GM21367 (cell line): ENCODE measurements at regions not wholly inside any gene's neighbourhood (a gene's known extent, or its start where the extent isn't known, plus 50 kb on each side); places are given as distances from the start of the nearest gene placed in this dataset.

ENCODE experiments used
- ATAC-seq: cut with Tn5 transposase; IDR thresholded peaks from one replicate; pipeline ENCODE4 v1.9.1; 2021; ENCODE audit not compliant: unreplicated experiment

DNA sequence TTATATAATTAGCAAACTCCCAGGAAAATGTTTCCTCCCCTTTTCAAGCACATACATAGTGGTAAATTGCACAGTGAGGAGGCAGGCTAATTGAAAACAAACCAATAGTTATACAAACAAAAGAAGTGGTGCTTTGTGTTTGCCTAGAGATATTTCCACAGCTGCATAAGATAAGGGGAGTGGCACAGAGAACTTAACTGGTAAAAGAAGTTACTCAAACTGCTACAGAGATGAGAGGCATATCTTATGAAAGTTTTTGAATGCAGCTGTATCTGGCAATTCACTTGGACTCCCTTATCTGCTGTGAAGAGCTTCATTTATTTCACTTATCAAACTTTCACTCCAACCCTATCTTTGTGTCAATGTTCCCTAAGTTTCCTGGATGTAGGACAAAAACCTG, 361.2 kb upstream of the RBMY1B start:
- ATAC-seq = no peak

DNA sequence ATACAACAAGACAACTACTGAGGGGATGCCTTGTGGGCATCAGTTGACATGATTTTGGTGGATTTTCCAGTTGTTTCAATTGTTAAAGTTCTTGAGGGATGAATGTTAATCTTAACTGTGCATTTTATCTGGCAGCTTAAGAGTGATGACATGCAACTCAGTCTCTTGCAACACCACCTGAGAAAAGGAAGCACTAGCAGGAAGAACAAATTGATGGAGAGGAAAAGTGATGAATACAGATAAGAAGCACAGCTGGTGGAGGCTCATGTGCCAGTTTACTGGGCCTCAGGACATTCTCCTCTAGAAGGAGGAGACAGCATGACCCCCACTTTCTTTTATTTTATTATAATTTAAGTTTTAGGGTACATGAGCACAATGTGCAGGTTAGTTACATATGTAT, 341.3 kb upstream of the RBMY1B start:
- no peak for ATAC-seq

GRCh38 chrY:21174697-21175463, 336.3 kb upstream of the RBMY1B start:
- ATAC-seq = no peak

DNA sequence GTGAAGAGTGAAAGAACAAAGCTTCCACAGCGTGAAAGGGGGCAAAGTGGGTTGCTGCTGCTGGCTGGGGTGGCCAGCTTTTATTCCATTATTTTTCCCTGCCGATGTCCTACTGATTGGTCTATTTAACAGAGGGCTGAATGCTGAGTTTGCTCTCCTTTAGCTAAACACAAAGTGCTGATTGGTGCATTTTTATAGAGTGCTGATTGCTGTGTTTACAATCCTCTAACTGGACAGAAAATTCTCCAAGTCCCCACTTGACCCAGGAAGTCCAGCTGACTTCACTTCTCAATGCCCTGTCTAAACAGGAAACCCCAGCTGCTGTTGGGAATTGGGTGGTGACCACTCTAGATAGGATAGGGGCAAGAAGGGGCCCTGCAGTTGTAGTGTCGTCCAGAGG, 335.6 kb upstream of the RBMY1B start:
- no peak for ATAC-seq

- no peak for ATAC-seq
Observed at GRCh38 chrY:21177306-21177800, 333.8 kb upstream of the RBMY1B start.

DNA sequence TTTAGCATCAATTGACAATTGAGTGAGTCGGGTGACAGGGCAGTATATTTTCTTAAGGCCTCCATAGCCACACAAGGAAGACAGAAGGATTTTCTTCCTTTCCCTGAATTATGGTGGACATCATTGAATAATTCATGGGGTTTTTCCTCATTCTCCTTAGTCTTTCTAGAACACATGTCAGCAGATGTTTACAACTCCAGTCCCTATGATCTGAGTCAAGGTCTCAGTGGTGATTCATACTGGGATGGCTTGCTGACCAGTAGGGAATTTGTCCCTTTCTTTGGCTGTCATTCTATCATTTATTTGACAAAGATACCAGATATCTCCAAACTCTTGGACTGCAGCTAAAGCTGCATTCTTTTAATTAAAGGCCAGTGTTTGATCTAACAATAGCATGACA, 332.9 kb upstream of the RBMY1B start:
- ATAC-seq = no peak

DNA sequence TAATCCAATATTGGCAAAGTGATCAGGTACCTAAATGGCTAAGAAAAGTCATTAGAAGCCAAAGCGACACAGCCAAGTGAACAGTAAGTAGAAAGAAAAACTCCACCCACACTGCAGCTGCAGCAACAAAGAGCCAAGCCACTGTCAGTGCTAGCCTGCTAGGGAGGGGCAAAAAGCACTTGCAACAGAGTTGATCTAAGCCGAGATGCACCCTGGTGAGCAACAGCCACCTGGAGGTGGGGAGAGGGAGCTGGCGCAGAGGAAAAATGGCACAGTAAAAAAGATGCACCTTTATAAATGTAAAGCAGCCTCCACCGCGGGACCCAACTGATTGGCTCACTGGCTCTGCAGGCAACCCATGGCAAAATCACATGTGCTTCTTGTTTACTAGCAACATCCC, 330.2 kb upstream of the RBMY1B start:
- no peak for ATAC-seq

- no peak for ATAC-seq
Observed at GRCh38 chrY:21184271-21184670, 326.9 kb upstream of the RBMY1B start.

- no peak for ATAC-seq
Observed at GRCh38 chrY:21185419-21186105, 325.6 kb upstream of the RBMY1B start.

GRCh38 chrY:21192694-21193093, 318.4 kb upstream of the RBMY1B start:
- no peak for ATAC-seq

GRCh38 chrY:21200246-21200645, 310.9 kb upstream of the RBMY1B start:
- no peak for ATAC-seq

- peak; percentile 97 for ATAC-seq
Observed at GRCh38 chrY:21227849-21228248, 283.3 kb upstream of the RBMY1B start.

GRCh38 chrY:21240221-21240620, 270.9 kb upstream of the RBMY1B start:
- ATAC-seq = peak; percentile 96

- no peak for ATAC-seq
Observed at GRCh38 chrY:21240662-21241310, 270.4 kb upstream of the RBMY1B start.

DNA sequence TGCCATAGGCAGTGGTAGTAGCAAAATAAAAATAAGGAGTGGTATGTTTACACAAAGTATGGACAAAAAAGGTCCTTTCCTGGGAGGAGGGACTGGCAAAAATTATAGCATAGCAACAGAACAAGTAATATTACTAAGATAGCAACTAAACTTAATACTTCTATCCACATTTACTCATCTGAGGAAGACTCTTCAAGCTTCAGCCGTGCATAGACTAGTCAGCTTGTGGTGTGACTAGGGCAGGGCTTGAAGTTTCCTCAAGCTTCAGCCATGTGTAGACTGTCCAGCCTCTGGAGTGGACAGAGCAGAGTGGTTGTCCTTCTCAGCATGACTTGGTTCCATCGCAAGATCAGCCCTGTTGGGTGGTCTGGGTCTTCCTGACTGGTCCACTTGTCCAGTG, 268.3 kb upstream of the RBMY1B start:
- ATAC-seq = no peak

DNA sequence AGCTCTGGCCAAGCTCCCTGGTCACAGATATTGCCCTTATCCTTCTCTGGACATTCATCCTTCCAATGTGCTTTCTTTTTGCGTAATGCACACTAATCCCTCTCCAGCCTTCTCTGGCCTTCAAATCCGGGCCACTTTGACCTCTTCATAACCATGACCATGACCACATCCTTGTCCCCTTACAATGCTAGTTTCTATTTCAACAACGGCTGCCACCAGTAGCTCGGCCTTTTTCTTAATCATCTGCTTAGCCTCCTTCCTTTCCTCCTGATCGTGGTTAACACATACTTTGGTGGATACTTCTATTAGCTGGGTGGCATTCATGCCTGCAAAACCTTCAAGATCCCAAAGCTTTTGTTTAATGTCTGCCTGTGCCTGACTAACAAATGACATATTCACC, 264.4 kb upstream of the RBMY1B start:
- no peak for ATAC-seq

DNA sequence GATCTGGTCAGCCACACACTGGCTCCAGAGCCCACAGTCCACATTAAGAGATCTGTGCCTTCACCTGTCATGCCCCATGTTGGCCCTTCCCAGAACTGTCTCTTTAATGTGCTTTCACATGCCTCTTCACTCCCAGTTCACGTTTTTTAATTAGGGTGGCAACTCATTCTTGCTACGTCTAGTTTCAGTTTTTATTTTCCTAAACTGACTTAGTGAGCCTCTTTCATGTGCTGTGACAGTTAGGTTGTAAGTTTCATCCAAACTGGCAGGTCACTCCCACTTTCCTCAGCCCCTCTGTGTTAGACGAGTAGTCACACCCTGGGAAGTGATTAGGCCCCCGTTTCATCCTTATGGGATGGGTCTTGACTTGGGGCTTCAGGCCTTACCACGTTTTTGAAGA, 262.5 kb upstream of the RBMY1B start:
- ATAC-seq = no peak

- ATAC-seq = no peak
Observed at GRCh38 chrY:21253455-21254248, 257.5 kb upstream of the RBMY1B start.

- no peak for ATAC-seq
Observed at GRCh38 chrY:21254476-21254875, 256.7 kb upstream of the RBMY1B start.

DNA sequence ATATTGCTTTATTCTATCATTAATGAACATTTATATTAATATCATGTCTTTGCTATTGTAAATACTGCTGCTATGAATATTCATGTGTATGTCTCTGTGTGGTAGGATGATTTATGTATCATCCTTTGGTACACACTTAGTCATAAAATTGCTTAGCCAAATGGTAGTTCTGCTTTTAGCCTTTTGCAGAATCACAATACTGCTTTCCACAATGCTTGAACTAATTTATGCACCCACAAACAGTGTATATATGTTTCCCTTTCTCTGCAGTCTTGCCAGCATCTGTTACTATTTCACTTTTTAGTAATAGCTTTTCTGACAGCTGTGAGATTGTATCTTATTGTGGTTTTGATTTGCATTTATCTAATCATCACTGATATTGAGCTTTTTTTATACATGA, 254.3 kb upstream of the RBMY1B start:
- peak; percentile 59 for ATAC-seq

- ATAC-seq = no peak
Observed at GRCh38 chrY:21259707-21260106, 251.4 kb upstream of the RBMY1B start.
